ENCODE measurements at regions not wholly inside any gene's neighbourhood (a gene's known extent, or its start where the extent isn't known, plus 50 kb on each side); places are given as distances from the start of the nearest gene placed in this dataset.

DNA sequence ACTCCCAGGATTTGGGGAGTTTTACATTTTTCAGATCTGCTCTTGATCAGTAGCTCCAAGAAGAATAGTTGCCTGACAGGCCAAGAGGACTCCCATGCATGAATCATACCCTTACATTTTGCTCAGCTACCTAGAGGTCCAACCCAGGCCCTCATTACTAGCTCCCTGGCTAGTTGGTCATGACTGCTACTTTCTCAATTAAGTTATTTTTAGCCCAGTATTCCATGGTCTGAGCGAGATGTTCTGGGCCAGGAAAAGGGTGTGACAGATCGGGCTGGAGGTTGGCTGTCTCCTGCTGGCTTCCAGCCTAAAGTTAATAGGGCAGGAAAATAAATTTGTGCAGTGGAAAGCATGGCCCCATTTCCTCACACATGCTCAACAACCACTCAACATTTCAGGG, 379.2 kb downstream of the GRIN2B start:
- TF ChIP-seq, protein P1, sequence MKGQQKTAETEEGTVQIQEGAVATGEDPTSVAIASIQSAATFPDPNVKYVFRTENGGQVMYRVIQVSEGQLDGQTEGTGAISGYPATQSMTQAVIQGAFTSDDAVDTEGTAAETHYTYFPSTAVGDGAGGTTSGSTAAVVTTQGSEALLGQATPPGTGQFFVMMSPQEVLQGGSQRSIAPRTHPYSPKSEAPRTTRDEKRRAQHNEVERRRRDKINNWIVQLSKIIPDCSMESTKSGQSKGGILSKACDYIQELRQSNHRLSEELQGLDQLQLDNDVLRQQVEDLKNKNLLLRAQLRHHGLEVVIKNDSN (IDR thresholded peaks at IDR 0.05; ENCODE audit: borderline replicate concordance, low read depth), result no peak
- TF ChIP-seq CTCF (IDR thresholded peaks at IDR 0.05), result no peak

Measured in SK-N-SH (cell line).